Liver (tissue), 8 donors: ENCODE measurements at regions not wholly inside any gene's neighbourhood (a gene's known extent, or its start where the extent isn't known, plus 50 kb on each side); places are given as distances from the start of the nearest gene placed in this dataset.

Experiments used
- DNase-seq: peaks from one replicate; pipeline ENCODE4 v3.0.0-alpha.2; 2017; ENCODE audit warnings: low spot score
- H3K27ac ChIP-seq, 2 donors: one replicate each; pipeline ENCODE4 v1.7.0; 2013; ENCODE audit warnings: inconsistent platforms in 2 of 2, low read length in 2 of 2, control low read depth in 1 of 2, low read depth in 1 of 2, mild to moderate bottlenecking in 1 of 2
- H3K27me3 ChIP-seq, 4 donors: one replicate each; pipeline versions ENCODE4 v1.6.1 to v1.7.0; 2013; ENCODE audit warnings: low read length in 3 of 4, inconsistent platforms in 1 of 4, mild to moderate bottlenecking in 1 of 4, moderate library complexity in 1 of 4; ENCODE audit not compliant: control insufficient read depth in 4 of 4, insufficient read depth in 4 of 4
- H3K36me3 ChIP-seq, 4 donors: one replicate each; pipeline versions ENCODE4 v1.6.1 to v1.7.0; 2013; ENCODE audit warnings: low read length in 3 of 4, mild to moderate bottlenecking in 3 of 4, low read depth in 1 of 4, moderate library complexity in 1 of 4; ENCODE audit not compliant: control insufficient read depth in 4 of 4, insufficient read depth in 3 of 4
- H3K4me1 ChIP-seq, 4 donors: one replicate each; pipeline versions ENCODE4 v1.6.1 to v1.7.0; 2013; ENCODE audit warnings: low read length in 3 of 4, mild to moderate bottlenecking in 3 of 4, moderate library complexity in 1 of 4; ENCODE audit not compliant: control insufficient read depth in 4 of 4, insufficient read depth in 4 of 4
- H3K4me3 ChIP-seq, 3 donors: one replicate each; pipeline versions ENCODE4 v1.6.1 to v1.7.0; 2013; ENCODE audit warnings: low read length in 3 of 3, control low read depth in 1 of 3, low read depth in 1 of 3, mild to moderate bottlenecking in 1 of 3
- H3K9ac ChIP-seq, 2 donors: one replicate each; pipeline ENCODE4 v1.7.0; 2013; ENCODE audit warnings: low read length in 2 of 2, mild to moderate bottlenecking in 2 of 2, moderate library complexity in 2 of 2, control low read depth in 1 of 2, low read depth in 1 of 2
- H3K9me3 ChIP-seq, 4 donors: one replicate each; pipeline versions ENCODE4 v1.6.1 to v1.7.0; 2013; ENCODE audit warnings: low read length in 3 of 4; ENCODE audit not compliant: control insufficient read depth in 4 of 4
- EGR1 ChIP-seq, 2 donors: IDR thresholded peaks; 2 replicates each; pipeline ENCODE4 v1.6.1; 2016 to 2018; ENCODE audit warnings: antibody characterized with exemption in 2 of 2, low read depth in 2 of 2
- FOXA1 ChIP-seq: IDR thresholded peaks from 2 replicates; pipeline ENCODE4 v1.6.1; 2016; ENCODE audit warnings: antibody characterized with exemption
- FOXA2 ChIP-seq: IDR thresholded peaks from 2 replicates; pipeline ENCODE4 v1.6.1; 2016; ENCODE audit warnings: antibody characterized with exemption
- GABPA ChIP-seq, 2 donors: IDR thresholded peaks in 1 of 2; conservative IDR thresholded peaks in 1 of 2; 2 replicates each; pipeline ENCODE4 v1.6.1; 2016; ENCODE audit warnings: antibody characterized with exemption in 2 of 2, mild to moderate bottlenecking in 1 of 2, moderate library complexity in 1 of 2
- HNF4G ChIP-seq: IDR thresholded peaks from 2 replicates; pipeline ENCODE4 v1.6.1; 2016; ENCODE audit warnings: antibody characterized with exemption
- JUND ChIP-seq, 2 donors: IDR thresholded peaks; 2 replicates each; pipeline ENCODE4 v1.6.1; 2016; ENCODE audit warnings: antibody characterized with exemption in 2 of 2
- NR2F2 ChIP-seq: IDR thresholded peaks from 2 replicates; pipeline ENCODE4 v1.6.1; 2016; ENCODE audit warnings: antibody characterized with exemption
- RAD21 ChIP-seq, 2 donors: IDR thresholded peaks; 2 replicates each; pipeline ENCODE4 v1.6.1; 2016; ENCODE audit warnings: antibody characterized with exemption in 2 of 2, mild to moderate bottlenecking in 2 of 2
- RXRA ChIP-seq, 2 donors: IDR thresholded peaks; 2 replicates each; pipeline ENCODE4 v1.6.1; 2017 to 2018; ENCODE audit warnings: antibody characterized with exemption in 2 of 2, mild to moderate bottlenecking in 1 of 2
- SP1 ChIP-seq: IDR thresholded peaks from 2 replicates; pipeline ENCODE4 v1.6.1; 2018; ENCODE audit warnings: antibody characterized with exemption, mild to moderate bottlenecking
- TAF1 ChIP-seq: conservative IDR thresholded peaks from 2 replicates; pipeline ENCODE4 v1.6.1; 2016; ENCODE audit warnings: antibody characterized with exemption, mild to moderate bottlenecking
- YY1 ChIP-seq: IDR thresholded peaks from 2 replicates; pipeline ENCODE4 v1.6.1; 2016; ENCODE audit warnings: antibody characterized with exemption, mild to moderate bottlenecking
- WGBS: extraction: QIAGEN DNeasy Blood & Tissue Kit; methylation state at CpG from one replicate; pipeline ENCODE4 v1.1.7; 2013; 5-methylcytosine and 5-hydroxymethylcytosine counted together
- TF ChIP-seq, protein P1 (sequence below): IDR thresholded peaks from 2 replicates; pipeline ENCODE4 v1.6.1; 2016; ENCODE audit warnings: antibody characterized with exemption
- TF ChIP-seq, protein P2 (sequence below): fragments of 150-350 bp; IDR thresholded peaks from 2 replicates; pipeline ENCODE4 v1.5.1; 2017; ENCODE audit warnings: improper control_type of control experiment, low read depth, low read length; ENCODE audit not compliant: missing input control
- TF ChIP-seq, protein P3 (sequence below): IDR thresholded peaks from 2 replicates; pipeline ENCODE4 v1.6.1; 2016; ENCODE audit warnings: antibody characterized with exemption
- TF ChIP-seq, protein P4 (sequence below): IDR thresholded peaks from 2 replicates; pipeline ENCODE4 v1.6.1; 2016; ENCODE audit warnings: antibody characterized with exemption, mild to moderate bottlenecking
- TF ChIP-seq, protein P5 (sequence below): IDR thresholded peaks from 2 replicates; pipeline ENCODE4 v1.6.1; 2016; ENCODE audit warnings: antibody characterized with exemption
- donor health status: healthy.
- donor health status: healthy.
- donor health status: healthy.
- donor health status: healthy.
- donor health status: healthy.

DNA sequence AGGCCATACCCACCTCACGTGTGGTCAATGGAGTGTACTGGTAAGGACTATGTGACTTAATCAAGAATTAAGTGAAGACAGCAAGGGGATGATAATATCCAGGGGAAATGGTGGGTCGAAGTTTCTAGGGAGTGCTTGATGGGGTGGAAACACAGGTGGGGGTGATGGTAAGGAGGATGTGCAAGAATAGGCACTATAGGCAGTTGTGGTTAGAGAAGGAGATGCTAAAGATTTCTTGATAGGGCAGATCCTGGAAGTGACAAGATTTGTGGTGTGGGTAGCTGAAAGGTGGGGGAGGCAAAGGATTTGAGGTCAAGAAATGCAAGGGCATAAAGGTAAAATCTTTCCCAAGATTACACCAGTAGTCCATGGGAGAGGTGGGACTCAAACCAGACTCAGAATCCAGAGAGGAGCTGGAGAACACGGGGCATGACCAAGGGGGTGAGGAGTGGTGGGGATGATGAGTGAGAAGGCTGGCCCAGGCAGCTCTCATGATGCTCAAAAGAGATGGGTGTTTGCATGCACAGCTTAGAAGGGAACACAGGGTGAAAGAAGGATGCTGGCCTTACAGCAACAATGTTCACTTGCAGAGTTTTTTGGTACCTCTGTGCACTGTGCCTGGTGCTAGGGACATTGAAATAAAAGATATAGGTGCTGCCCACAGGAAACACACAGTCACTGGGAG is 78.4 kb downstream of the CCR1 start (continued):
- TF ChIP-seq TAF1 (no peak), FOXA1 (no peak)

DNA sequence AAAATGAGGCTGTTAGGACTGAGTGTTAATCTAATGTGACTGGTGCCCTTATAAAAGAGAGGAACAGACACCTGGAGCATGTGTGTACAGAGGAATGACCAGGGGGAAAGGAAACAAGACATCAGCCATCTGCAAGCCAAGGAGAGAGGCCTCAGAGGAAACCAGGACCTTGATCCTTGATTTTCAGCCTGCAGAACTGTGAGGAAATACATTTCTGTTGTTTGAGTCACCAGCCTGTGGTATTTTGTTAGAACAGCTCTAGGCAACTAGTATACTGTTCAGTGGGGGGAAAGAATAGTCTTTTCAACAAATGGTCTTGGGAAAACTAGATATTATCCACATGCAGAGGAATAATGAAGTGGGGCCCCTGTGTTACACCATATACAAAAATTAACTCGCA is 80.6 kb downstream of the CCR1 start:
- Histone ChIP-seq H3K4me1 (peaks cover 0 to 10% (median 7%) of the 10 kb centered on the region in 4 donors), H3K27me3 (no peaks in the 10 kb centered on the region), H3K4me3 (no peak overlapping the region), H3K27ac (no peak overlapping the region), H3K9me3 (no peaks in the 10 kb centered on the region), H3K36me3 (no peaks in the 10 kb centered on the region), H3K9ac (no peak overlapping the region)
- TF ChIP-seq GABPA (IDR thresholded peaks at IDR 0.05 in 1 of 2, conservative IDR thresholded peaks at IDR 0.05 in 1 of 2): no peak
- TF ChIP-seq, protein P1, sequence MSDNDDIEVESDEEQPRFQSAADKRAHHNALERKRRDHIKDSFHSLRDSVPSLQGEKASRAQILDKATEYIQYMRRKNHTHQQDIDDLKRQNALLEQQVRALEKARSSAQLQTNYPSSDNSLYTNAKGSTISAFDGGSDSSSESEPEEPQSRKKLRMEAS: no peak
- no peak for TF ChIP-seq FOXA2
- TF ChIP-seq SP1: no peak
- TF ChIP-seq, protein P2, sequence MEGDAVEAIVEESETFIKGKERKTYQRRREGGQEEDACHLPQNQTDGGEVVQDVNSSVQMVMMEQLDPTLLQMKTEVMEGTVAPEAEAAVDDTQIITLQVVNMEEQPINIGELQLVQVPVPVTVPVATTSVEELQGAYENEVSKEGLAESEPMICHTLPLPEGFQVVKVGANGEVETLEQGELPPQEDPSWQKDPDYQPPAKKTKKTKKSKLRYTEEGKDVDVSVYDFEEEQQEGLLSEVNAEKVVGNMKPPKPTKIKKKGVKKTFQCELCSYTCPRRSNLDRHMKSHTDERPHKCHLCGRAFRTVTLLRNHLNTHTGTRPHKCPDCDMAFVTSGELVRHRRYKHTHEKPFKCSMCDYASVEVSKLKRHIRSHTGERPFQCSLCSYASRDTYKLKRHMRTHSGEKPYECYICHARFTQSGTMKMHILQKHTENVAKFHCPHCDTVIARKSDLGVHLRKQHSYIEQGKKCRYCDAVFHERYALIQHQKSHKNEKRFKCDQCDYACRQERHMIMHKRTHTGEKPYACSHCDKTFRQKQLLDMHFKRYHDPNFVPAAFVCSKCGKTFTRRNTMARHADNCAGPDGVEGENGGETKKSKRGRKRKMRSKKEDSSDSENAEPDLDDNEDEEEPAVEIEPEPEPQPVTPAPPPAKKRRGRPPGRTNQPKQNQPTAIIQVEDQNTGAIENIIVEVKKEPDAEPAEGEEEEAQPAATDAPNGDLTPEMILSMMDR: no peak
- TF ChIP-seq RAD21 (IDR thresholded peaks at IDR 0.05): no peak
- TF ChIP-seq RXRA (IDR thresholded peaks at IDR 0.05): no peak
- TF ChIP-seq, protein P3, sequence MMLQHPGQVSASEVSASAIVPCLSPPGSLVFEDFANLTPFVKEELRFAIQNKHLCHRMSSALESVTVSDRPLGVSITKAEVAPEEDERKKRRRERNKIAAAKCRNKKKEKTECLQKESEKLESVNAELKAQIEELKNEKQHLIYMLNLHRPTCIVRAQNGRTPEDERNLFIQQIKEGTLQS: no peak
- TF ChIP-seq NR2F2: no peak
- TF ChIP-seq JUND (IDR thresholded peaks at IDR 0.05): no peak
- TF ChIP-seq, protein P4, sequence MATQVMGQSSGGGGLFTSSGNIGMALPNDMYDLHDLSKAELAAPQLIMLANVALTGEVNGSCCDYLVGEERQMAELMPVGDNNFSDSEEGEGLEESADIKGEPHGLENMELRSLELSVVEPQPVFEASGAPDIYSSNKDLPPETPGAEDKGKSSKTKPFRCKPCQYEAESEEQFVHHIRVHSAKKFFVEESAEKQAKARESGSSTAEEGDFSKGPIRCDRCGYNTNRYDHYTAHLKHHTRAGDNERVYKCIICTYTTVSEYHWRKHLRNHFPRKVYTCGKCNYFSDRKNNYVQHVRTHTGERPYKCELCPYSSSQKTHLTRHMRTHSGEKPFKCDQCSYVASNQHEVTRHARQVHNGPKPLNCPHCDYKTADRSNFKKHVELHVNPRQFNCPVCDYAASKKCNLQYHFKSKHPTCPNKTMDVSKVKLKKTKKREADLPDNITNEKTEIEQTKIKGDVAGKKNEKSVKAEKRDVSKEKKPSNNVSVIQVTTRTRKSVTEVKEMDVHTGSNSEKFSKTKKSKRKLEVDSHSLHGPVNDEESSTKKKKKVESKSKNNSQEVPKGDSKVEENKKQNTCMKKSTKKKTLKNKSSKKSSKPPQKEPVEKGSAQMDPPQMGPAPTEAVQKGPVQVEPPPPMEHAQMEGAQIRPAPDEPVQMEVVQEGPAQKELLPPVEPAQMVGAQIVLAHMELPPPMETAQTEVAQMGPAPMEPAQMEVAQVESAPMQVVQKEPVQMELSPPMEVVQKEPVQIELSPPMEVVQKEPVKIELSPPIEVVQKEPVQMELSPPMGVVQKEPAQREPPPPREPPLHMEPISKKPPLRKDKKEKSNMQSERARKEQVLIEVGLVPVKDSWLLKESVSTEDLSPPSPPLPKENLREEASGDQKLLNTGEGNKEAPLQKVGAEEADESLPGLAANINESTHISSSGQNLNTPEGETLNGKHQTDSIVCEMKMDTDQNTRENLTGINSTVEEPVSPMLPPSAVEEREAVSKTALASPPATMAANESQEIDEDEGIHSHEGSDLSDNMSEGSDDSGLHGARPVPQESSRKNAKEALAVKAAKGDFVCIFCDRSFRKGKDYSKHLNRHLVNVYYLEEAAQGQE: no peak
- no peak for TF ChIP-seq EGR1 (IDR thresholded peaks at IDR 0.05; ENCODE audit: low read depth in 2 of 2)
- TF ChIP-seq HNF4G: no peak
- TF ChIP-seq YY1: no peak
- TF ChIP-seq, protein P5, sequence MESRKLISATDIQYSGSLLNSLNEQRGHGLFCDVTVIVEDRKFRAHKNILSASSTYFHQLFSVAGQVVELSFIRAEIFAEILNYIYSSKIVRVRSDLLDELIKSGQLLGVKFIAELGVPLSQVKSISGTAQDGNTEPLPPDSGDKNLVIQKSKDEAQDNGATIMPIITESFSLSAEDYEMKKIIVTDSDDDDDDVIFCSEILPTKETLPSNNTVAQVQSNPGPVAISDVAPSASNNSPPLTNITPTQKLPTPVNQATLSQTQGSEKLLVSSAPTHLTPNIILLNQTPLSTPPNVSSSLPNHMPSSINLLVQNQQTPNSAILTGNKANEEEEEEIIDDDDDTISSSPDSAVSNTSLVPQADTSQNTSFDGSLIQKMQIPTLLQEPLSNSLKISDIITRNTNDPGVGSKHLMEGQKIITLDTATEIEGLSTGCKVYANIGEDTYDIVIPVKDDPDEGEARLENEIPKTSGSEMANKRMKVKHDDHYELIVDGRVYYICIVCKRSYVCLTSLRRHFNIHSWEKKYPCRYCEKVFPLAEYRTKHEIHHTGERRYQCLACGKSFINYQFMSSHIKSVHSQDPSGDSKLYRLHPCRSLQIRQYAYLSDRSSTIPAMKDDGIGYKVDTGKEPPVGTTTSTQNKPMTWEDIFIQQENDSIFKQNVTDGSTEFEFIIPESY: no peak
- no peak for TF ChIP-seq FOXA1
- 93% methylated on average over 1 of the region's 1 CpG for WGBS
- DNase-seq: no peak
